Esophagus (tissue), 2 donors: ENCODE measurements at regions not wholly inside any gene's neighbourhood (a gene's known extent, or its start where the extent isn't known, plus 50 kb on each side); places are given as distances from the start of the nearest gene placed in this dataset.

ENCODE experiments used
- H3K27ac ChIP-seq, 2 donors: one replicate each; pipeline ENCODE4 v1.5.1; 2013; ENCODE audit warnings: low read depth in 2 of 2, mild to moderate bottlenecking in 2 of 2, inconsistent platforms in 1 of 2, low read length in 1 of 2, moderate library complexity in 1 of 2
- H3K27me3 ChIP-seq, 2 donors: one replicate each; pipeline ENCODE4 v1.6.1; 2013; ENCODE audit warnings: low read length in 2 of 2, control low read depth in 1 of 2, mild to moderate bottlenecking in 1 of 2; ENCODE audit not compliant: insufficient read depth in 2 of 2, control insufficient read depth in 1 of 2
- H3K36me3 ChIP-seq, 2 donors: one replicate each; pipeline ENCODE4 v1.6.1; 2013; ENCODE audit warnings: low read length in 1 of 2; ENCODE audit not compliant: control insufficient read depth in 2 of 2, insufficient read depth in 2 of 2
- H3K4me1 ChIP-seq, 2 donors: one replicate each; pipeline ENCODE4 v1.6.1; 2013; ENCODE audit warnings: low read length in 1 of 2; ENCODE audit not compliant: control insufficient read depth in 2 of 2, insufficient read depth in 2 of 2
- H3K4me3 ChIP-seq, 2 donors: one replicate each; pipeline ENCODE4 v1.5.1; 2013; ENCODE audit warnings: low read length in 2 of 2, mild to moderate bottlenecking in 2 of 2, low read depth in 1 of 2, moderate library complexity in 1 of 2
- H3K9me3 ChIP-seq, 2 donors: one replicate each; pipeline ENCODE4 v1.6.1; 2013; ENCODE audit warnings: mild to moderate bottlenecking in 2 of 2, low read depth in 1 of 2, low read length in 1 of 2, moderate library complexity in 1 of 2; ENCODE audit not compliant: control insufficient read depth in 2 of 2, insufficient read depth in 1 of 2
- WGBS, 2 donors: extraction: QIAGEN DNeasy Blood & Tissue Kit; methylation state at CpG; one replicate each; pipeline ENCODE4 v1.1.7; 2013; 5-methylcytosine and 5-hydroxymethylcytosine counted together
- donor health status: healthy with polysubstance abuse.
- donor health status: Bipolar disorder and iron deficiency.

GRCh38 chr2:23327887-23328286, 57.1 kb upstream of the KLHL29 start:
- Histone ChIP-seq H3K4me3 (no peak overlapping the region), H3K4me1 (no peaks in the 10 kb centered on the region), H3K9me3 (no peaks in the 10 kb centered on the region), H3K36me3 (no peaks in the 10 kb centered on the region), H3K27me3 (no peaks in the 10 kb centered on the region), H3K27ac (no peak overlapping the region)
- WGBS, 2 donors = 63 to 74% methylated on average over 3 of the region's 3 CpGs

DNA sequence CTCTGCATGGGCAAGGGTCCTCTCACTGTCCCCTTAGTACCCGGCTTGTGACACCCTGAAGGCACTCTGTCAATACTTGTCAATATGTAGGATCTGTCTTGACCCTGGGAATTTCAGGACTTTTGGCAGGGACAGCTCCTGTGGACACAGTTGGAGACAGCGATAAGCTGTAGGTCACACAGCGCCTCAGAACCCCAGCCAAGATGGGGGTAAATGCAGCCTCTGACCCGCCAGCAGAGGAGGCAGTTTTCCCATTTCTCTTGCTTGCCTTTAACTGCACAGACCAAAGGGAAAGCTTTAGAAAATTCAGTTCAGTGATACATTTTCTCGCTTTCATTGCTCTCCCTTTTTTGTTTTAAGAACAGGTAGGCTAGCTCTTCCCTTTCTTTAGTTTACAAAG, 54.8 kb upstream of the KLHL29 start:
- Histone ChIP-seq H3K36me3 (no peaks in the 10 kb centered on the region), H3K27me3 (no peaks in the 10 kb centered on the region), H3K9me3 (no peaks in the 10 kb centered on the region), H3K4me3 (no peak overlapping the region), H3K27ac (no peak overlapping the region), H3K4me1 (no peaks in the 10 kb centered on the region)
- WGBS, 2 donors = 45 to 48% methylated on average over 5 of the region's 5 CpGs
